Esophagus muscularis mucosa (tissue), 4 donors: ENCODE measurements at regions not wholly inside any gene's neighbourhood (a gene's known extent, or its start where the extent isn't known, plus 50 kb on each side); places are given as distances from the start of the nearest gene placed in this dataset.
"Not testable (repeated sequence)": the region's sequence is repeated elsewhere in the genome, so short reads cannot be mapped to it uniquely, and the experiment has no call there.

Experiments used
- DNase-seq: peaks from one replicate; pipeline ENCODE4 v3.0.0-alpha.2; 2017; ENCODE audit errors: extremely low spot score
- H3K27ac ChIP-seq, 4 donors: fragments of 200-600 bp; sonication (generic); replicated peaks in 1 of 4; 1 replicate in 3 of 4; 2 replicates in 1 of 4; pipeline ENCODE4 v1.5.1; 2016 to 2019; ENCODE audit warnings: mild to moderate bottlenecking in 1 of 4
- H3K27me3 ChIP-seq, 4 donors: fragments of 200-600 bp; sonication (generic); one replicate each; pipeline versions ENCODE4 v1.5.1 to v1.6.0; 2016 to 2019
- H3K36me3 ChIP-seq, 4 donors: fragments of 200-600 bp; sonication (generic); one replicate each; pipeline ENCODE4 v1.5.1; 2016 to 2019
- H3K4me1 ChIP-seq, 4 donors: fragments of 200-600 bp; sonication (generic); one replicate each; pipeline ENCODE4 v1.5.1; 2016 to 2019
- H3K4me3 ChIP-seq, 4 donors: fragments of 200-600 bp; sonication (generic); 1 replicate in 2 of 4; 2 replicates in 2 of 4; pipeline ENCODE4 v1.5.1; 2016 to 2019; ENCODE audit warnings: mild to moderate bottlenecking in 4 of 4, moderate library complexity in 1 of 4
- H3K9me3 ChIP-seq, 4 donors: fragments of 200-600 bp; sonication (generic); 1 replicate in 3 of 4; 2 replicates in 1 of 4; pipeline ENCODE4 v1.5.1; 2016 to 2019
- CTCF ChIP-seq, 3 experiments: fragments of 200-600 bp in 2 of 3; fragments of 450-650 bp in 1 of 3; sonication (generic) in 2 of 3; IDR thresholded peaks; one replicate each; pipeline ENCODE4 v1.5.1; 2017 to 2019; ENCODE audit warnings: antibody characterized with exemption in 3 of 3, mild to moderate bottlenecking in 2 of 3, moderate library complexity in 1 of 3
- EP300 ChIP-seq: sonication (generic); formaldehyde crosslinking; IDR thresholded peaks from one replicate; pipeline ENCODE4 v1.6.1; 2017; ENCODE audit warnings: antibody characterized with exemption
- POLR2A ChIP-seq: fragments of 450-650 bp; IDR thresholded peaks from one replicate; pipeline ENCODE4 v1.6.1; 2017; ENCODE audit warnings: antibody characterized with exemption, moderate library complexity, mild to moderate bottlenecking, low read depth
- POLR2AphosphoS5 ChIP-seq, 2 donors: sonication (generic); formaldehyde crosslinking; IDR thresholded peaks; one replicate each; pipeline ENCODE4 v1.6.1; 2017; ENCODE audit warnings: antibody characterized with exemption in 2 of 2
- WGBS: methylation state at CpG from one replicate; pipeline ENCODE4 v1.1.5; 2018; 5-methylcytosine and 5-hydroxymethylcytosine counted together
- intact Hi-C: fragments of 100-400 bp; cut with DNase I; formaldehyde crosslinking; loops from one replicate; pipeline ENCODE4 v1.15.1; 2023

DNA sequence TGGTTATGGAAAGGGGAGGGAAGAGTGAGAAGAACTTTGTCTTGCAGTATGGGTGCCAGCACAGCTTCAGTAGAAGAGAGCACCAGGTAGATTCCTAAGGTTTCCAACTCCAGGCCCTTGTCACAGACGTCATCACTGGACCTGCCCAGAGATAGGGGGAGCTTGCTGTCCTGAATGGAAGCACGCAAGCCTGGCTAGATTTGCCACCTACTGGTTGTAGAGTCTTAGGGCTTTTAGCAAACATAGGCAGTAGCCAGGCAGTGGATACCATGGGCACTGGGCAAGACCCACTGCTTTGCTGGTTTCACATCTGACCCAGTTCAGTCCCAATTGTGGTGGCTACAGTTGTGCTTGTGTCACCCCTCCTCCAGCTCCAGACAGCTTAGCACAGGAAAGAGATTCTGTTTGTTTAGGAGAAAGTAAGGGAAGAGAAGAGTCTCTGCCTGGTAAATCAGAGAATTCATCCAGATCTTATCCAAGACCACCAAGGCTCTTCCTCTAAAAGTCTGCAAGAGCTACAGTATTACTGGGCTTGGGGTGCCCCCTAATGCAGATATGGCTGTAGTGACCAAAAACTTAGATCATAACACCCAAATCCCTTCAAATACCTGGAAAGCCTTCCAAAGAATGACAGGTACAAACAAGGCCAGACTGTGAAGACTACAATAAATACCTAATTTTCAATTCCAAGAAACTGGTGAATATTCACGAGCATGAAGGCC is 158.9 kb downstream of the HINT1 start:
- Histone ChIP-seq H3K9me3 (peaks cover 0 to 8% (median 0%) of the 10 kb centered on the region in 4 donors), H3K27ac (no peak overlapping the region), H3K27me3 (peaks cover 0 to 7% (median 0%) of the 10 kb centered on the region in 4 donors), H3K36me3 (no peaks in the 10 kb centered on the region), H3K4me3 (no peak overlapping the region), H3K4me1 (no peaks in the 10 kb centered on the region)
- DNase-seq: no peak
- intact Hi-C loops: no loop called here
- TF ChIP-seq POLR2AphosphoS5 (IDR thresholded peaks at IDR 0.05): no peak
- no peak for TF ChIP-seq CTCF (IDR thresholded peaks at IDR 0.05)
- no peak for TF ChIP-seq EP300
- TF ChIP-seq POLR2A: no peak
- WGBS: 52% methylated on average over 3 of the region's 3 CpGs

DNA sequence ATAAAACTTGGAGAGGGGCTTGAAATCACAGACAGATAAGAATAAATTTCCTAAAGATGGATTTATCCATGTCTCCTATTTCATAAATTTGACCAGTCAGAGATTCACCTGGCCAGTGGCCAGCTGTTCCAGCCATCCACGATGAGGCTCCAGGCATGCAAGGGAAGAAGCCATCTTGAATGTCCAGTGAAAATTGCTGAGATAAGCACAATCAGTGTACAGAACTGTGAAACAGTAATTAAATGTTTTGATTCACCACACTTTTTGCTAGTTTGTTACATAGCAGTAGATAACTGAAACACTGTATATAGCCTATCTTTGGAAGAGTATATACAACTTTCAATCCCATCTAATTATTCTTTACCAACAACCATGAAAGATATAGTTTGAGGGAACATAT is 163.5 kb downstream of the HINT1 start:
- H3K27ac ChIP-seq: no peak overlapping the region
- intact Hi-C loops: no loop called here
- TF ChIP-seq CTCF (IDR thresholded peaks at IDR 0.05): no peak
- no peak for TF ChIP-seq EP300
- no peak for TF ChIP-seq POLR2A
- TF ChIP-seq POLR2AphosphoS5 (IDR thresholded peaks at IDR 0.05): no peak

GRCh38 chr5:131000289-131000688 is 164.8 kb downstream of the HINT1 start:
- intact Hi-C loops: no loop called here
- Histone ChIP-seq H3K9me3 (no peaks in the 10 kb centered on the region), H3K27me3 (peaks cover 0 to under 1% (median 0%) of the 10 kb centered on the region in 4 donors), H3K27ac (no peak overlapping the region), H3K36me3 (no peaks in the 10 kb centered on the region), H3K4me3 (no peak overlapping the region), H3K4me1 (no peaks in the 10 kb centered on the region)
- TF ChIP-seq CTCF (IDR thresholded peaks at IDR 0.05) (no peak), EP300 (no peak), POLR2AphosphoS5 (IDR thresholded peaks at IDR 0.05) (no peak), POLR2A (no peak)
- DNase-seq: no peak

More for the DNA sequence above, 163.5 kb downstream of the HINT1 start:
- Histone ChIP-seq H3K9me3 (no peaks in the 10 kb centered on the region), H3K36me3 (no peaks in the 10 kb centered on the region), H3K4me3 (no peak overlapping the region), H3K4me1 (no peaks in the 10 kb centered on the region), H3K27me3 (peaks cover 0 to 7% (median 0%) of the 10 kb centered on the region in 4 donors)
- DNase-seq: no peak
- WGBS: 32% methylated on average over 1 of the region's 1 CpG

DNA sequence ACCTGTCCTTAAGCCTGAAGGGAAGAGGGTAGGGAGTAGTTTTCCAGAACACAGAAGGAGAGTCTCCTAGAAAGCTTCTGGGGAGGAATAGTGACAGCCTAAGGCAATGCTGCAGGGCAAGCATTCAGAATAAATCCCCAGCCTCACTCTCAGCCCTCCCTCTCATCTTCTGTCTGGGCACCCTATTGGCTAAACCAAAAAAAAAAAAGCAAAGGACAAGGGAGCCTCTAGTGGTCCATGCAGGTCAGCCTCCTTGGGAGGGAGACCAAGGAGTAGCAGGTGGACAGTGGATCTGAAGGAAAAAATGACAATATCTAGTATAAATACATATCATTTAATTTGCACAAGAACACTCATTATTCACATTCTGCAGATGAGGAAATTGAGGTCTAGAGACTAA is 168.3 kb downstream of the HINT1 start:
- DNase-seq, H3K36me3 ChIP-seq, H3K27me3 ChIP-seq, H3K9me3 ChIP-seq, H3K4me3 ChIP-seq, intact Hi-C loops, H3K27ac ChIP-seq, H3K4me1 ChIP-seq: not testable (repeated sequence)

GRCh38 chr5:130995851-130996250 is 169.2 kb downstream of the HINT1 start:
- intact Hi-C loops: no loop called here
- H3K27me3 ChIP-seq: no peaks in the 10 kb centered on the region
- no peak for DNase-seq
- no peaks in the 10 kb centered on the region for H3K9me3 ChIP-seq
- H3K4me3 ChIP-seq: no peak overlapping the region
- no peaks in the 10 kb centered on the region for H3K36me3 ChIP-seq
- H3K27ac ChIP-seq: no peak overlapping the region
- no peaks in the 10 kb centered on the region for H3K4me1 ChIP-seq
- 96% methylated on average over 23 of the region's 23 CpGs for WGBS
- TF ChIP-seq EP300 (no peak), POLR2A (no peak), POLR2AphosphoS5 (IDR thresholded peaks at IDR 0.05) (no peak), CTCF (IDR thresholded peaks at IDR 0.05) (no peak)
